KBM-7 (cell line): ENCODE measurements at regions not wholly inside any gene's neighbourhood (a gene's known extent, or its start where the extent isn't known, plus 50 kb on each side); places are given as distances from the start of the nearest gene placed in this dataset.
"Not testable (repeated sequence)": the region's sequence is repeated elsewhere in the genome, so short reads cannot be mapped to it uniquely, and the experiment has no call there.

Source experiments
- DNase-seq: peaks from one replicate; pipeline ENCODE4 v3.0.0-alpha.2; 2015
- in situ Hi-C: fragments of 300-500 bp; cut with MboI; formaldehyde crosslinking; loops from 2 replicates; pipeline ENCODE4 v1.14.3; 2020; ENCODE audit warnings: low sequenced_read_pairs, low pct_unique_long_range_greater_than_20kb, mixed read lengths

- in situ Hi-C loops, result no loop called here
- DNase-seq, result no peak
Observed at GRCh38 chr11:130526846-130527245, 78.4 kb downstream of the ADAMTS15 start.

- in situ Hi-C loops, result no loop called here
- DNase-seq, result peak; percentile 8
Observed at GRCh38 chr11:130527636-130528297, 79.3 kb downstream of the ADAMTS15 start.

- DNase-seq, result no peak
- in situ Hi-C loops, result no loop called here
Observed at GRCh38 chr11:130528298-130529261, 80.1 kb downstream of the ADAMTS15 start.

GRCh38 chr11:130529366-130529765 is 80.9 kb downstream of the ADAMTS15 start:
- DNase-seq, result no peak
- in situ Hi-C loops, result no loop called here

- DNase-seq, result no peak
- in situ Hi-C loops, result no loop called here
Observed at GRCh38 chr11:130531061-130531460, 82.6 kb downstream of the ADAMTS15 start.

- in situ Hi-C loops, result no loop called here
- DNase-seq, result no peak
Observed at GRCh38 chr11:130533113-130533798, 84.8 kb downstream of the ADAMTS15 start.

- in situ Hi-C loops, result no loop called here
- no peak for DNase-seq
Observed at GRCh38 chr11:130533871-130534270, 85.4 kb downstream of the ADAMTS15 start.

- in situ Hi-C loops, result no loop called here
- DNase-seq, result no peak
Observed at GRCh38 chr11:130534551-130534950, 86.1 kb downstream of the ADAMTS15 start.

GRCh38 chr11:130535520-130535919 is 87.1 kb downstream of the ADAMTS15 start:
- in situ Hi-C loops, result no loop called here

GRCh38 chr11:130536106-130537040 is 87.9 kb downstream of the ADAMTS15 start:
- in situ Hi-C loops, result no loop called here
- DNase-seq, result no peak

More at GRCh38 chr11:130535520-130535919, 87.1 kb downstream of the ADAMTS15 start:
- no peak for DNase-seq

- DNase-seq, in situ Hi-C loops: not testable (repeated sequence)
Observed at GRCh38 chr11:130539680-130540079, 91.2 kb downstream of the ADAMTS15 start.

- no peak for DNase-seq
- in situ Hi-C loops, result no loop called here
Observed at GRCh38 chr11:130544266-130544665, 95.8 kb downstream of the ADAMTS15 start.

- in situ Hi-C loops, result no loop called here
- DNase-seq, result no peak
Observed at GRCh38 chr11:130545449-130546072, 97.1 kb downstream of the ADAMTS15 start.

GRCh38 chr11:130546438-130546837 is 98.0 kb downstream of the ADAMTS15 start:
- DNase-seq, result no peak
- in situ Hi-C loops, result no loop called here

- no peak for DNase-seq
- in situ Hi-C loops, result no loop called here
Observed at GRCh38 chr11:130546901-130547694, 98.7 kb downstream of the ADAMTS15 start.

- in situ Hi-C loops, result no loop called here
Observed at GRCh38 chr11:130547761-130548490, 99.5 kb downstream of the ADAMTS15 start.

GRCh38 chr11:130548491-130548833 is 100.0 kb downstream of the ADAMTS15 start:
- in situ Hi-C loops, result no loop called here

More at GRCh38 chr11:130547761-130548490, 99.5 kb downstream of the ADAMTS15 start:
- no peak for DNase-seq

More at GRCh38 chr11:130548491-130548833, 100.0 kb downstream of the ADAMTS15 start:
- no peak for DNase-seq
